ENCODE measurements at regions not wholly inside any gene's neighbourhood (a gene's known extent, or its start where the extent isn't known, plus 50 kb on each side); places are given as distances from the start of the nearest gene placed in this dataset.
"Not testable (repeated sequence)": the region's sequence is repeated elsewhere in the genome, so short reads cannot be mapped to it uniquely, and the experiment has no call there.

GRCh38 chr12:72828662-72829324 lies 556.6 kb downstream of the TRHDE start:
- no peaks in the 10 kb centered on the region for H3K9me3 ChIP-seq
- no peak for DNase-seq
- no peaks in the 10 kb centered on the region for H3K36me3 ChIP-seq
- H3K4me3 ChIP-seq, result no peak overlapping the region
- no peaks in the 10 kb centered on the region for H3K27me3 ChIP-seq

GRCh38 chr12:72829838-72830237 lies 557.7 kb downstream of the TRHDE start:
- DNase-seq, result no peak
- H3K4me3 ChIP-seq, result no peak overlapping the region
- H3K36me3 ChIP-seq, result no peaks in the 10 kb centered on the region
- no peaks in the 10 kb centered on the region for H3K27me3 ChIP-seq
- H3K9me3 ChIP-seq, result no peaks in the 10 kb centered on the region

- no peak for DNase-seq
- Histone ChIP-seq H3K4me3 (no peak overlapping the region), H3K36me3 (no peaks in the 10 kb centered on the region), H3K9me3 (no peaks in the 10 kb centered on the region), H3K27me3 (no peaks in the 10 kb centered on the region)
Measured at GRCh38 chr12:72832024-72832423, 559.9 kb downstream of the TRHDE start.

- H3K9me3 ChIP-seq, result peaks cover 2% of the 10 kb centered on the region; the same call in 1 of the 2 replicates
- H3K27me3 ChIP-seq, result no peaks in the 10 kb centered on the region
- DNase-seq, result no peak
- H3K36me3 ChIP-seq, result no peaks in the 10 kb centered on the region
- H3K4me3 ChIP-seq, result no peak overlapping the region
Measured at GRCh38 chr12:72836194-72836593, 564.0 kb downstream of the TRHDE start.

- Histone ChIP-seq H3K4me3 (no peak overlapping the region), H3K9me3 (peaks cover 6% of the 10 kb centered on the region; the same call in 1 of the 2 replicates), H3K36me3 (no peaks in the 10 kb centered on the region), H3K27me3 (no peaks in the 10 kb centered on the region)
- DNase-seq, result no peak
Measured at GRCh38 chr12:72839696-72840095, 567.5 kb downstream of the TRHDE start.

- H3K27me3 ChIP-seq, result no peaks in the 10 kb centered on the region
- no peaks in the 10 kb centered on the region for H3K36me3 ChIP-seq
- H3K9me3 ChIP-seq, result 0 out of 2 replicates have a peak, but pooled peaks cover 3% of the 10 kb centered on the region
- H3K4me3 ChIP-seq, result no peak overlapping the region
- no peak for DNase-seq
Measured at GRCh38 chr12:72863671-72864070, 591.5 kb downstream of the TRHDE start.

GRCh38 chr12:72865921-72866320 lies 593.8 kb downstream of the TRHDE start:
- H3K27me3 ChIP-seq, result no peaks in the 10 kb centered on the region
- no peak overlapping the region for H3K4me3 ChIP-seq
- no peak for DNase-seq
- H3K9me3 ChIP-seq, result no peaks in the 10 kb centered on the region
- H3K36me3 ChIP-seq, result no peaks in the 10 kb centered on the region

GRCh38 chr12:72869024-72869423 lies 596.9 kb downstream of the TRHDE start:
- no peaks in the 10 kb centered on the region for H3K9me3 ChIP-seq
- H3K36me3 ChIP-seq, result no peaks in the 10 kb centered on the region
- H3K4me3 ChIP-seq, result no peak overlapping the region
- no peaks in the 10 kb centered on the region for H3K27me3 ChIP-seq
- DNase-seq, result no peak

- Histone ChIP-seq H3K9me3 (peaks cover 8% of the 10 kb centered on the region), H3K27me3 (no peaks in the 10 kb centered on the region), H3K4me3 (no peak overlapping the region), H3K36me3 (no peaks in the 10 kb centered on the region)
- DNase-seq, result no peak
Measured at GRCh38 chr12:72872238-72872887, 600.2 kb downstream of the TRHDE start.

GRCh38 chr12:72872996-72873395 lies 600.8 kb downstream of the TRHDE start:
- H3K4me3 ChIP-seq, result no peak overlapping the region
- H3K27me3 ChIP-seq, result no peaks in the 10 kb centered on the region
- no peaks in the 10 kb centered on the region for H3K36me3 ChIP-seq
- peaks cover 8% of the 10 kb centered on the region for H3K9me3 ChIP-seq
- DNase-seq, result no peak

- no peak for DNase-seq
- H3K4me3 ChIP-seq, result no peak overlapping the region
- H3K9me3 ChIP-seq, result peaks cover 8% of the 10 kb centered on the region
- H3K36me3 ChIP-seq, result no peaks in the 10 kb centered on the region
- no peaks in the 10 kb centered on the region for H3K27me3 ChIP-seq
Measured at GRCh38 chr12:72876092-72876491, 603.9 kb downstream of the TRHDE start.

- Histone ChIP-seq H3K27me3 (no peaks in the 10 kb centered on the region), H3K4me3 (no peak overlapping the region), H3K36me3 (no peaks in the 10 kb centered on the region), H3K9me3 (no peaks in the 10 kb centered on the region)
- no peak for DNase-seq
Measured at GRCh38 chr12:72888693-72889092, 616.5 kb downstream of the TRHDE start.

- Histone ChIP-seq H3K27me3 (no peaks in the 10 kb centered on the region), H3K9me3 (no peaks in the 10 kb centered on the region), H3K4me3 (no peak overlapping the region), H3K36me3 (no peaks in the 10 kb centered on the region)
- no peak for DNase-seq
Measured at GRCh38 chr12:72889791-72890190, 617.6 kb downstream of the TRHDE start.

- no peaks in the 10 kb centered on the region; the same call in 1 of the 2 replicates for H3K9me3 ChIP-seq
- DNase-seq, result no peak
- H3K36me3 ChIP-seq, result no peaks in the 10 kb centered on the region
- peak overlapping the region; percentile 11; the same call in 1 of the 2 replicates for H3K4me3 ChIP-seq
- no peaks in the 10 kb centered on the region for H3K27me3 ChIP-seq
Measured at GRCh38 chr12:72901685-72902084, 629.5 kb downstream of the TRHDE start.

GRCh38 chr12:72925716-72926115 lies 653.5 kb downstream of the TRHDE start:
- DNase-seq, result no peak
- Histone ChIP-seq H3K4me3 (no peak overlapping the region), H3K27me3 (no peaks in the 10 kb centered on the region), H3K9me3 (no peaks in the 10 kb centered on the region), H3K36me3 (no peaks in the 10 kb centered on the region)

- not testable (repeated sequence) for H3K36me3 ChIP-seq, H3K27me3 ChIP-seq, H3K4me3 ChIP-seq, DNase-seq, H3K9me3 ChIP-seq
Measured at GRCh38 chr12:72931838-72932237, 659.7 kb downstream of the TRHDE start.

GRCh38 chr12:72937486-72937885 lies 665.3 kb downstream of the TRHDE start:
- Histone ChIP-seq H3K9me3 (no peaks in the 10 kb centered on the region), H3K27me3 (no peaks in the 10 kb centered on the region)

GRCh38 chr12:72957454-72957853 lies 685.3 kb downstream of the TRHDE start:
- Histone ChIP-seq H3K36me3 (no peaks in the 10 kb centered on the region), H3K9me3 (peaks cover 2% of the 10 kb centered on the region; the same call in 1 of the 2 replicates), H3K4me3 (no peak overlapping the region), H3K27me3 (no peaks in the 10 kb centered on the region)
- DNase-seq, result no peak

More at GRCh38 chr12:72937486-72937885, 665.3 kb downstream of the TRHDE start:
- Histone ChIP-seq H3K36me3 (no peaks in the 10 kb centered on the region), H3K4me3 (no peak overlapping the region)
- DNase-seq, result no peak
